Esophagus muscularis mucosa (tissue), 4 donors: ENCODE measurements at regions not wholly inside any gene's neighbourhood (a gene's known extent, or its start where the extent isn't known, plus 50 kb on each side); places are given as distances from the start of the nearest gene placed in this dataset.

Experiments
- DNase-seq: peaks from one replicate; pipeline ENCODE4 v3.0.0-alpha.2; 2017; ENCODE audit errors: extremely low spot score
- H3K27ac ChIP-seq, 4 donors: fragments of 200-600 bp; sonication (generic); replicated peaks in 1 of 4; 1 replicate in 3 of 4; 2 replicates in 1 of 4; pipeline ENCODE4 v1.5.1; 2016 to 2019; ENCODE audit warnings: mild to moderate bottlenecking in 1 of 4
- H3K27me3 ChIP-seq, 4 donors: fragments of 200-600 bp; sonication (generic); one replicate each; pipeline versions ENCODE4 v1.5.1 to v1.6.0; 2016 to 2019
- H3K36me3 ChIP-seq, 4 donors: fragments of 200-600 bp; sonication (generic); one replicate each; pipeline ENCODE4 v1.5.1; 2016 to 2019
- H3K4me1 ChIP-seq, 4 donors: fragments of 200-600 bp; sonication (generic); one replicate each; pipeline ENCODE4 v1.5.1; 2016 to 2019
- H3K4me3 ChIP-seq, 4 donors: fragments of 200-600 bp; sonication (generic); 1 replicate in 2 of 4; 2 replicates in 2 of 4; pipeline ENCODE4 v1.5.1; 2016 to 2019; ENCODE audit warnings: mild to moderate bottlenecking in 4 of 4, moderate library complexity in 1 of 4
- H3K9me3 ChIP-seq, 4 donors: fragments of 200-600 bp; sonication (generic); 1 replicate in 3 of 4; 2 replicates in 1 of 4; pipeline ENCODE4 v1.5.1; 2016 to 2019
- EP300 ChIP-seq: sonication (generic); formaldehyde crosslinking; IDR thresholded peaks from one replicate; pipeline ENCODE4 v1.6.1; 2017; ENCODE audit warnings: antibody characterized with exemption
- POLR2A ChIP-seq: fragments of 450-650 bp; IDR thresholded peaks from one replicate; pipeline ENCODE4 v1.6.1; 2017; ENCODE audit warnings: antibody characterized with exemption, moderate library complexity, mild to moderate bottlenecking, low read depth
- POLR2AphosphoS5 ChIP-seq, 2 donors: sonication (generic); formaldehyde crosslinking; IDR thresholded peaks; one replicate each; pipeline ENCODE4 v1.6.1; 2017; ENCODE audit warnings: antibody characterized with exemption in 2 of 2
- WGBS: methylation state at CpG from one replicate; pipeline ENCODE4 v1.1.5; 2018; 5-methylcytosine and 5-hydroxymethylcytosine counted together
- intact Hi-C: fragments of 100-400 bp; cut with DNase I; formaldehyde crosslinking; loops from one replicate; pipeline ENCODE4 v1.15.1; 2023
- TF ChIP-seq, protein P1 (sequence below), 3 experiments: fragments of 200-600 bp in 2 of 3; fragments of 450-650 bp in 1 of 3; sonication (generic) in 2 of 3; IDR thresholded peaks; one replicate each; pipeline ENCODE4 v1.5.1; 2017 to 2019; ENCODE audit warnings: antibody characterized with exemption in 3 of 3, mild to moderate bottlenecking in 2 of 3, moderate library complexity in 1 of 3

DNA sequence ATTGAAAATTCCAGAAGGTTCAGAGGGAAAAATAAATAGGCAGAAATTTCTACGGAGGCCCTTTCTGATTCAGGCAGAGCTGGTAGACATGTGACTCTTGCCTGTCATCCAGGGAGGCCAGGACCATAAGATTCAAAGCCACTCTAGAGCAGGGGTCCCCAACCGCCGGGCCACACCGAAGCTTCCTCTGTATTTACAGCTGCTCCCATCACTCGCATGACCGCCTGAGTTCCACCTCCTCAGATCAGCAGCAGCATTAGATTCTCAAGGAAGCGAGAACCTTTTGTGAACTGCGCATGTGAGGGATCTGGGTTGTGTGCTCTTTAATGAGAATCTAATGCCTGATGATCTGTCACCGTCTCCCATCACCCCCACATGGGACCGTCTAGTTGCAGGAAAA, 72.2 kb downstream of the RWDD4 start:
- Histone ChIP-seq H3K27ac (peak overlapping the region; percentile 85 to 90 (median 88)), H3K36me3 (no peaks in the 10 kb centered on the region), H3K4me1 (peaks cover 8 to 42% (median 37%) of the 10 kb centered on the region in 4 donors), H3K27me3 (no peaks in the 10 kb centered on the region), H3K4me3 (no peak overlapping the region), H3K9me3 (peaks cover 0 to 2% (median 0%) of the 10 kb centered on the region in 4 donors)
- peak; percentile 39 for DNase-seq
- intact Hi-C loops, result no loop called here
- TF ChIP-seq, protein P1, sequence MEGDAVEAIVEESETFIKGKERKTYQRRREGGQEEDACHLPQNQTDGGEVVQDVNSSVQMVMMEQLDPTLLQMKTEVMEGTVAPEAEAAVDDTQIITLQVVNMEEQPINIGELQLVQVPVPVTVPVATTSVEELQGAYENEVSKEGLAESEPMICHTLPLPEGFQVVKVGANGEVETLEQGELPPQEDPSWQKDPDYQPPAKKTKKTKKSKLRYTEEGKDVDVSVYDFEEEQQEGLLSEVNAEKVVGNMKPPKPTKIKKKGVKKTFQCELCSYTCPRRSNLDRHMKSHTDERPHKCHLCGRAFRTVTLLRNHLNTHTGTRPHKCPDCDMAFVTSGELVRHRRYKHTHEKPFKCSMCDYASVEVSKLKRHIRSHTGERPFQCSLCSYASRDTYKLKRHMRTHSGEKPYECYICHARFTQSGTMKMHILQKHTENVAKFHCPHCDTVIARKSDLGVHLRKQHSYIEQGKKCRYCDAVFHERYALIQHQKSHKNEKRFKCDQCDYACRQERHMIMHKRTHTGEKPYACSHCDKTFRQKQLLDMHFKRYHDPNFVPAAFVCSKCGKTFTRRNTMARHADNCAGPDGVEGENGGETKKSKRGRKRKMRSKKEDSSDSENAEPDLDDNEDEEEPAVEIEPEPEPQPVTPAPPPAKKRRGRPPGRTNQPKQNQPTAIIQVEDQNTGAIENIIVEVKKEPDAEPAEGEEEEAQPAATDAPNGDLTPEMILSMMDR (IDR thresholded peaks at IDR 0.05), result no peak
- TF ChIP-seq POLR2A, result no peak
- no peak for TF ChIP-seq EP300
- no peak for TF ChIP-seq POLR2AphosphoS5 (IDR thresholded peaks at IDR 0.05)
- WGBS, result 87% methylated on average over 10 of the region's 10 CpGs

DNA sequence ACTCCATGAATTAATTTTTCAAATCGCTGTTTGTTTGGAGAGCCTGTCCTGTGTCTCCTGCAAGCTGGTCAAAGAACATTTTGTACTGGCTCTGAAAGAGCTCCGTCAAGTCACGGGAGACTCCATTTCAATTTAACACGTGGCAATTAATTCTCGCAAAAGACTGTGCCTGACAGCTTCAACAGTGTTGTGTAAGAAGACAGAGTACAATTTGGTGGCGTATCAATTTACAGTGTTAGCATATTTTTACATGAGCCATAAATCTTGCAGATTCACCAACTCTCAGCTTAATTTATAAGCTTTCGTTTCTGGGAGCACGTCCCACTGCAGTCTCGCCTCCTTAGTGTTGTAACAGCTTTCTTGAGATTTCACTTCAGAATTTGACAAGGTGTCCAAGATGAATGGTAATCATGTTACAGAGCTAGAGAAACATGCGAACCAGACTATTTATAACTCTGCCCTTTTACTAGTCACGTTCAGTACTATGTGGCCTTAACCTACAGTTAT, 70.8 kb downstream of the RWDD4 start:
- intact Hi-C loops, result no loop called here
- peak; percentile 85 for DNase-seq
- no peaks in the 10 kb centered on the region for H3K27me3 ChIP-seq
- no peaks in the 10 kb centered on the region for H3K9me3 ChIP-seq
- H3K4me3 ChIP-seq, result peak overlapping the region in 3 of 4 donors; percentile 2 to 33 (median 3)
- TF ChIP-seq, protein P1 (IDR thresholded peaks at IDR 0.05), result no peak
- TF ChIP-seq POLR2AphosphoS5 (IDR thresholded peaks at IDR 0.05) (peak; percentile 94 to 95), EP300 (peak; percentile 95)
- no peaks in the 10 kb centered on the region for H3K36me3 ChIP-seq
- H3K4me1 ChIP-seq, result peaks cover 8 to 42% (median 37%) of the 10 kb centered on the region in 4 donors
- H3K27ac ChIP-seq, result peak overlapping the region; percentile 85 to 90 (median 88)
- WGBS, result 34% methylated on average over 11 of the region's 11 CpGs

DNA sequence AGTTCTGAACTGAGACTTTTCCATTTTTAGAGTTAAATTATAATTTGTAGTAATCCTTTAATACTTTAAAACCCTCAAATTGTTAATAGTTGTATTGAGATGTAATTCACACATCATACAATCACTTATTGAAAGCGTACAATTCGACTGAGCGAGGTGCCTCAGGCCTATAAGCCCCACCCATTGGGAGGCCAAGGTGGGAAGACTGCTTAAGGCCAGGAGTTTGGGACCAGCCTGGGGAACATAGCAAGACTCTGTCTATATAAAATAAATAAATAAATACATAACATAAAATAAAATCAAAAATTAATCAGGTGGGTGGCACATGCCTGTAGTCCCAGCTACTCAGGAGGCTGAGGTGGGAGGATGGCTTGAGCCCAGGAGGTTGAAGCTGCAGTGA, 70.3 kb downstream of the RWDD4 start:
- H3K36me3 ChIP-seq, result no peaks in the 10 kb centered on the region
- H3K9me3 ChIP-seq, result no peaks in the 10 kb centered on the region
- no peak for DNase-seq
- H3K27me3 ChIP-seq, result no peaks in the 10 kb centered on the region
- peak overlapping the region in 3 of 4 donors; percentile 2 to 33 (median 3) for H3K4me3 ChIP-seq
- intact Hi-C loops, result no loop called here
- peaks cover 8 to 42% (median 37%) of the 10 kb centered on the region in 4 donors for H3K4me1 ChIP-seq
- H3K27ac ChIP-seq, result peak overlapping the region; percentile 85 to 90 (median 88)
- TF ChIP-seq, protein P1 (IDR thresholded peaks at IDR 0.05), result no peak
- TF ChIP-seq EP300 (no peak), POLR2A (no peak)
- 64% methylated on average over 3 of the region's 3 CpGs for WGBS

DNA sequence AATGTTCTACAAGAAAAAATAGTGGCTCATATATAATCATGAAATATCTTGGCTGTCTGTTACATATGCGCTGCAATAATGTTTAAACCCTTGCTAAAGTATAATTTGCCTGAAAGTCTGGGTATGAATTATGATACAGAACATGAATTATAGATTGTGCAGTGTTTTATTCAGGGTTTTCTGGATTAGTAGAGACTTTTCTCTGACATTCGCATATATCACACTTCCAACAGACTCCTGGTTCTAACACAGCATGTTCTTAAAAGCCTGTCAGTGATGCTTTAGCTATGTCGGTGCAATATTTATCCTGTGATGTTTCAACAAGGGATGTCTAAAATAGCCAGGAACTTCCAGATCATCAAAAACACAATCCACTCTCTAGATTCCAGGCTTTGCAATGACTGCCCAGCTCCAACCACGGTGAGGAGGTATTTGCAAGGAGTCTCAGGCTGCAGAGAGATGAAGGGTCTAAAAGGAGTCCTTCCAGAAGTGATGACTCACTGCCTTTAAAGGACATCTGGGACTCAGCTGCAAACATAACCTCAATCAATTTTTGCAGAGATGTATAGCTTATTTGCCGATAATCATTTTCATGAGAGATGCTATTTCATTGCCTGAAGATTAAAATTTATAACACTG, 69.4 kb downstream of the RWDD4 start:
- WGBS, result 57% methylated on average over 5 of the region's 5 CpGs
- Histone ChIP-seq H3K4me3 (no peak overlapping the region), H3K27me3 (no peaks in the 10 kb centered on the region), H3K4me1 (peaks cover 8 to 42% (median 37%) of the 10 kb centered on the region in 4 donors), H3K9me3 (no peaks in the 10 kb centered on the region), H3K27ac (peak overlapping the region; percentile 85 to 90 (median 88)), H3K36me3 (no peaks in the 10 kb centered on the region)
- DNase-seq, result no peak
- TF ChIP-seq, protein P1 (IDR thresholded peaks at IDR 0.05), result no peak
- TF ChIP-seq POLR2AphosphoS5 (IDR thresholded peaks at IDR 0.05) (peak in 1 of 2 donors; percentile 17), POLR2A (no peak), EP300 (no peak)
- intact Hi-C loops, result no loop called here
